ENCODE measurements at regions not wholly inside any gene's neighbourhood (a gene's known extent, or its start where the extent isn't known, plus 50 kb on each side); places are given as distances from the start of the nearest gene placed in this dataset.
"Not testable (repeated sequence)": the region's sequence is repeated elsewhere in the genome, so short reads cannot be mapped to it uniquely, and the experiment has no call there.

DNA sequence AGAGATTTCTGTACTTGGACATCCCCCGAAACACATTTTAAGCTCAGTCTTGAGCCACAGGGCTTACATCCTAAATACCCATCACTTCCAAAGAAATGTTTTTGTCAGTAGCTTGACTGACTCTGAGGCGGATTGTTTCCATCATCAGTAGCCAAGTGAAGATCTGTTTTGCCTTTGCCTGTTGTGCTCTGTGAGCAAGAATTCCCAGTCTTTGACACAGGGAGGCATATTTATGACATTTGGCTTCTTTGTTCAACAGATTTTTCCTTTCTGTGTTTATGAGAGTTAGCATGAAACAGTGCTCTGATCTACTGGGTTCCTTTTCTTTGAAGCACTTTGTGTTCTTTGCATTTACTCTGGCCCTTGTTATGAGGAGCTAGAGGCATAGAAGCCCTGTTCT is 132.1 kb upstream of the CDIN1 start:
- no peak for TF ChIP-seq CTCF (IDR thresholded peaks at IDR 0.05; ENCODE audit: extremely low read depth, missing control alignments)
- no peak for DNase-seq (ENCODE audit: low spot score)

- TF ChIP-seq CTCF (IDR thresholded peaks at IDR 0.05; ENCODE audit: extremely low read depth, missing control alignments) = no peak
- no peak for DNase-seq (ENCODE audit: low spot score)
These were observed 131.0 kb upstream of the CDIN1 start for GRCh38 chr15:36448418-36448817.

- no peak for DNase-seq (ENCODE audit: low spot score)
- no peak for TF ChIP-seq CTCF (IDR thresholded peaks at IDR 0.05; ENCODE audit: extremely low read depth, missing control alignments)
These were observed 130.3 kb upstream of the CDIN1 start for GRCh38 chr15:36449084-36449661.

DNA sequence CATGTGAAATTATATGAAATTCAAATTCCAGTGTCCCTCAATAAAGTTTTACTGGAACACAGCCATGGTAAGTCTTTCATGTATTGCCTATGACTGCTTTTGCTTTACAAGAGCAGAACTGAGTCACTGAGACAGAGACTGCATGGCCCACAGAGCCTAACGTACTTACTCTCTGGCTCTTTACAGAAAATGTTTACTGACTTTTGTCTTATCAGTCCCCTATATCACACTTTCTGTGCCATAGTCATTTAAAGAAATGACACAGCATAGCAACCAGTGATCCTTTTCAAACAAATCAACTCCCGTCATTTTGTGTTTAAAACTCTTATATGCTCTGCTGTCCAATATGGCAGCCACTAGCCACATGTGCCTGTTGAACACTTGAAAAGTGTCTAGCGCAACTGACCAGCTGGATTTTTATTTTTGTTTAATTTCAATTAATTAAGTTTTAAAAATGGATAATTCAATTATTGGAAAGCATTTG is 129.7 kb upstream of the CDIN1 start:
- no peak for DNase-seq (ENCODE audit: low spot score)
- TF ChIP-seq CTCF (IDR thresholded peaks at IDR 0.05; ENCODE audit: extremely low read depth, missing control alignments) = no peak

DNA sequence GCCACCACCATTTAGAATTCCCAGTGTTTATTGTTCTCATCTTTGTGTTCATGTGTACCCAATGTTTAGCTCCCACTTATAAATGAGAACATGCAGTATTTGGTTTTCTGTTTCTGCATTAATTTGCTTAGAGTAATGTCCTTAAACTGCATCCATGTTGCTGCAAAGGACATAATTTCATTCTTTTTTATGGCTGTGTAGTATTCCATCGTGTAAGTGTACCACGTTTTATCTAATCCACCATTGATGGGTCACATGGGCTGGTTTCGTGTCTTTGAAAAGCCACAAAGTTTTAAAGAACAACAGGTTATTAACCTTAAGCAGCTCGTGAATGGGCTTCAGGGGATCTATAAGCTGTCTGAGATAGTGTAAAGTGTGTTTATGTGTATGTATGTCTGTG is 125.2 kb upstream of the CDIN1 start:
- not testable (repeated sequence) for DNase-seq (ENCODE audit: low spot score)

DNA sequence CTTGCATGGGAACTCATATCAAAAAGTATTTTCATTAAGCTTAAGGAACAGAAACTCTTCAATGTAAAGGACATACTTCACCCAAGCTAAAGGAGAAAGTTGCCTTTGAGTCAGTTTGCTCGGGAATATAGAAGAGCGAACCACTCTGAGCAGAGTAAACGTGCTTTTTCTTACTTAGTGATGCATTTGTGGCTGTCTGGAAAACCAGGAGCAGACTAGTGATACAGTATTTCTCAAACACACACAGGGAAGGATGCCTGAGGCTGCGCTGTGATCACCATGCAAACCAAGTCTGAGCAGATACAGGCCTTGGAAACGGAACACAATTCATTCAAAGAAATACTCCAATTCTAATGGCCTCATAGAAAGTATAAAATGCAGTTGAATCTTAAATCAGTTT is 121.0 kb upstream of the CDIN1 start:
- no peak for DNase-seq (ENCODE audit: low spot score)
- TF ChIP-seq CTCF (IDR thresholded peaks at IDR 0.05; ENCODE audit: extremely low read depth, missing control alignments) = no peak

GRCh38 chr15:36465304-36465703 is 114.1 kb upstream of the CDIN1 start:
- no peak for TF ChIP-seq CTCF (IDR thresholded peaks at IDR 0.05; ENCODE audit: extremely low read depth, missing control alignments)
- no peak for DNase-seq (ENCODE audit: low spot score)

DNA sequence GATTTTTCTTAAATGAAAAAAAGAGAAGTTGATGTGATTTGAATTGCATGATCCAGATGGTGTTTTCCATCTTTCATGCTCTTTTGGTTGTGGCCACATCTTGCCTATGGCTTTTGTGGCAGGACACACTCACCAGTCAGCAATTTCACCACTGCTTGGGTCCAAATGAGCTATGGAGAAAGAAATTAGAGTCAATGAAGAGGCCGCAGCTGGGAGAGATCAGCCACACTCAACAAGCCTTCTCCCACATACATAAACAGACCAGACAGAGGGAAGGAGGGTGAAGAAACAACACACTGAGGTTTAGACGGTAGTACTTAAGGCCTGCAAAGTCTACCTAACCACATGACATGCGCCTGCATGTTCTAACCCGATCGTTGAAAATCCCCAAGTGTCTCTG is 110.7 kb upstream of the CDIN1 start:
- no peak for TF ChIP-seq CTCF (IDR thresholded peaks at IDR 0.05; ENCODE audit: extremely low read depth, missing control alignments)

More for the DNA sequence above, 110.7 kb upstream of the CDIN1 start:
- no peak for DNase-seq (ENCODE audit: low spot score)

All from GM20000 (cell line).